ENCODE measurements at regions not wholly inside any gene's neighbourhood (a gene's known extent, or its start where the extent isn't known, plus 50 kb on each side); places are given as distances from the start of the nearest gene placed in this dataset.

DNA sequence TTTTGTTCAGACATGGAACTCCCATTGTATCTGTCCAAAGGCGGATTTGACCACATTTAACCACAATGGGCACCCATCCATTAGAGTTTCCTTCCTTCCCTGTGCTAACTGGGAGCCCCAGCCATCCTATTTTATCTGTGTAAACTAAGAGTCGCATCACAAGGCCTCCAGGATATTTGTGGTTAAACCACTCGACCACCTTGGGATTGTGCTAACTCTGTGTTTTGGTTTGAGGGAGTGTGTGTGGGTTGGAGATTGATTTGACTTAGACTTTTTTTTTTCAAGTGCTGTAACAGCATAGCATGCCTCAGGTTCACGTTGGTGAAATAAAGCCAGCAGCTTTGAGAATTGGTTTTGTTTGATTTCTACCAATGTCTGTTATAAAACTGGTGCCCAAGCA lies 100.4 kb upstream of the TP63 start:
- Histone ChIP-seq H3K4me3 (ENCODE audit: low read depth, low read length) (no peak overlapping the region), H3K27me3 (ENCODE audit: control insufficient read depth, insufficient read depth, low read length) (no peaks in the 10 kb centered on the region), H3K4me1 (ENCODE audit: control insufficient read depth, insufficient read depth, low read length) (no peaks in the 10 kb centered on the region), H3K36me3 (ENCODE audit: control insufficient read depth, insufficient read depth, low read length) (no peaks in the 10 kb centered on the region), H3K27ac (ENCODE audit: low read depth, low read length) (no peak overlapping the region), H3K9me3 (ENCODE audit: control insufficient read depth, insufficient read depth, low read length) (no peaks in the 10 kb centered on the region)
- WGBS (ENCODE audit: insufficient coverage) = 73% methylated on average over 3 of the region's 4 CpGs
- no peak for DNase-seq (ENCODE audit: low read depth in 4 of 6, low spot score in 6 of 6)

DNA sequence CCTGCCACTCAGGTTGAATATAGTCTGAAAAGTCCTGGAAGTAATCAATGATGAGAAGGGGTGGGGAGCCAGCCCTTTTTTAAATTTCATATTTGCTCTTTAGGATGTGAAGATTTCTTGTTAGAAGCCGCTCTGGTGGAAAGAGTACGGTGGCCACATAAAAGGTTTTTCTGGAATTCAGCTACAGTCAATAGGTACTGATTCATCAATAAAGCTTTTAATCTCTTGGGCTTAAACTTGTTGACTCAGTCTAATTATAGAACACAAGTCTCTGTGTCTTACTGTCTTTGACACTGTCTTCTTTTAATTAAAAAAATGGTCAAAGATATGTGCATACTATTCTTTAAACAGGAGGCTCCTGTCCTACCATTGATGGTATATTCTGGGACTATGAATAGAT lies 99.9 kb upstream of the TP63 start:
- H3K36me3 ChIP-seq (ENCODE audit: control insufficient read depth, insufficient read depth, low read length) = no peaks in the 10 kb centered on the region
- no peaks in the 10 kb centered on the region for H3K4me1 ChIP-seq (ENCODE audit: control insufficient read depth, insufficient read depth, low read length)
- DNase-seq (ENCODE audit: low read depth in 4 of 6, low spot score in 6 of 6) = no peak
- no peak overlapping the region for H3K4me3 ChIP-seq (ENCODE audit: low read depth, low read length)
- no CpG with 5 or more reads among the region's 2 CpGs for WGBS (ENCODE audit: insufficient coverage)
- no peak overlapping the region for H3K27ac ChIP-seq (ENCODE audit: low read depth, low read length)
- no peaks in the 10 kb centered on the region for H3K27me3 ChIP-seq (ENCODE audit: control insufficient read depth, insufficient read depth, low read length)
- H3K9me3 ChIP-seq (ENCODE audit: control insufficient read depth, insufficient read depth, low read length) = no peaks in the 10 kb centered on the region

DNA sequence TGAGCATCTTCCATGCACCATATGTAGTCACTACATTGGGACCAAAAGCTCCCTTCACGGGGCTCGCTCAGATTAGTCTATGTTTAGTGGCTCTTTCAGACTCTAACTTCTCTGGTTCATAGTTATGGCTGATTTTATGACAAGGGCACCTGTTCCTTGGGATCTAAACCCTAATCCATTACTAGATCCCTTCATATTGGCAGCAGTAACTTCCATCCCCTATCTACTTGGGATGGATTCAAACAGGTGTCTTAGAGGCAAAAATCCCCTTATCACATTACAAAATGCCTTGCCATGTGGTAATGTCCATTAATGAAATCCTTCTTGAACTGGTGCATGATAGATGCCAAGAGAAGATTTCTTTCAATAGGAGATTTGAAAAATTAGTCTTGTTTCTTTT lies 96.7 kb upstream of the TP63 start:
- Histone ChIP-seq H3K36me3 (ENCODE audit: control insufficient read depth, insufficient read depth, low read length) (no peaks in the 10 kb centered on the region), H3K4me3 (ENCODE audit: low read depth, low read length) (no peak overlapping the region), H3K27ac (ENCODE audit: low read depth, low read length) (no peak overlapping the region), H3K9me3 (ENCODE audit: control insufficient read depth, insufficient read depth, low read length) (no peaks in the 10 kb centered on the region), H3K4me1 (ENCODE audit: control insufficient read depth, insufficient read depth, low read length) (no peaks in the 10 kb centered on the region), H3K27me3 (ENCODE audit: control insufficient read depth, insufficient read depth, low read length) (no peaks in the 10 kb centered on the region)
- DNase-seq (ENCODE audit: low read depth in 4 of 6, low spot score in 6 of 6) = no peak
- WGBS (ENCODE audit: insufficient coverage) = no CpG with 5 or more reads among the region's 2 CpGs

GRCh38 chr3:189537135-189537534 lies 94.1 kb upstream of the TP63 start:
- H3K36me3 ChIP-seq (ENCODE audit: control insufficient read depth, insufficient read depth, low read length) = no peaks in the 10 kb centered on the region
- no peak overlapping the region for H3K27ac ChIP-seq (ENCODE audit: low read depth, low read length)
- H3K4me1 ChIP-seq (ENCODE audit: control insufficient read depth, insufficient read depth, low read length) = no peaks in the 10 kb centered on the region
- H3K27me3 ChIP-seq (ENCODE audit: control insufficient read depth, insufficient read depth, low read length) = no peaks in the 10 kb centered on the region
- H3K9me3 ChIP-seq (ENCODE audit: control insufficient read depth, insufficient read depth, low read length) = no peaks in the 10 kb centered on the region
- no peak for DNase-seq (ENCODE audit: low read depth in 4 of 6, low spot score in 6 of 6)
- no peak overlapping the region for H3K4me3 ChIP-seq (ENCODE audit: low read depth, low read length)
- WGBS (ENCODE audit: insufficient coverage) = no CpG with 5 or more reads among the region's 1 CpG

- H3K27ac ChIP-seq (ENCODE audit: low read depth, low read length) = no peak overlapping the region
- H3K27me3 ChIP-seq (ENCODE audit: control insufficient read depth, insufficient read depth, low read length) = no peaks in the 10 kb centered on the region
- no peaks in the 10 kb centered on the region for H3K4me1 ChIP-seq (ENCODE audit: control insufficient read depth, insufficient read depth, low read length)
- no peak for DNase-seq (ENCODE audit: low read depth in 4 of 6, low spot score in 6 of 6)
- H3K4me3 ChIP-seq (ENCODE audit: low read depth, low read length) = no peak overlapping the region
- H3K9me3 ChIP-seq (ENCODE audit: control insufficient read depth, insufficient read depth, low read length) = no peaks in the 10 kb centered on the region
- no peaks in the 10 kb centered on the region for H3K36me3 ChIP-seq (ENCODE audit: control insufficient read depth, insufficient read depth, low read length)
Observed at GRCh38 chr3:189547448-189547847, 83.7 kb upstream of the TP63 start.

DNA sequence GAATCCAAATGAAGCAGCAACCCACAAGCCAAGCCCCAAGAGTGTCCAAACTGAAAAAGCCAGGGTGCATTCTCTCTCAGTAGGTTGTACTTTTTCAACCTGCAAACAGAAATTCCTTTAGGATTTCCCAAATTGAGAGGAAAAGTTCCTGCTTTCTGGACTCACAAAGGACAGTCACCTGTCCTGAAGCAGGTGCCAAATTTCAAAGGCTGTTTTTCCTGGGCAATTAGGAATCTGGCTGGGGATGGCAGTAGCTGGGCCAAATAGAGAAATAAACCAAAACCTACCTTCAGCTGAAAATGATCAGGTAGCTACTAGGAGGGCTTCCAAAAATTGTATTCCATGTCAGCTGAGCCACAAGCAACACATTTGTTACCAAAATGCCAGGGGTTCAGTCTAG lies 83.1 kb upstream of the TP63 start:
- Histone ChIP-seq H3K9me3 (ENCODE audit: control insufficient read depth, insufficient read depth, low read length) (no peaks in the 10 kb centered on the region), H3K27me3 (ENCODE audit: control insufficient read depth, insufficient read depth, low read length) (no peaks in the 10 kb centered on the region), H3K27ac (ENCODE audit: low read depth, low read length) (no peak overlapping the region), H3K4me3 (ENCODE audit: low read depth, low read length) (no peak overlapping the region), H3K36me3 (ENCODE audit: control insufficient read depth, insufficient read depth, low read length) (no peaks in the 10 kb centered on the region), H3K4me1 (ENCODE audit: control insufficient read depth, insufficient read depth, low read length) (no peaks in the 10 kb centered on the region)
- DNase-seq (ENCODE audit: low read depth in 4 of 6, low spot score in 6 of 6) = no peak

DNA sequence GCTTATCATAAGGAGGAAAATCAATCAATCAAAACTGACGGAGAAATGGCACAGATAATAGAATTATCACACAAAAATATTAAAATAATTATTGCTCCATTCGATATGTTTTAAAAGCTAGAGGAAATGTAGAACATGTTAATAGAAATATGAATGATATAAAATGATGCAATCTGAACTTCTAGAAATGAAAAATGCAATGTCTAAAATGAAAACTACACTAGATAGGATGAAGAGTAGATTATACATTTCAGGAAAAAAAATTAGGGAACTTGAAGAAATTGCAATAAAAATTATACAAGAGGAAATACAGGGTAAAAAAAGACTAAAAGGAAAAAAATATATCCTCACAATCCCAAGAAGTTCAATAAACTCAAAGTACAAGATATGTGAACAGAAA lies 80.2 kb upstream of the TP63 start:
- WGBS (ENCODE audit: insufficient coverage) = no CpG with 5 or more reads among the region's 2 CpGs
- Histone ChIP-seq H3K27ac (ENCODE audit: low read depth, low read length) (no peak overlapping the region), H3K36me3 (ENCODE audit: control insufficient read depth, insufficient read depth, low read length) (peaks cover 3% of the 10 kb centered on the region), H3K4me3 (ENCODE audit: low read depth, low read length) (no peak overlapping the region), H3K27me3 (ENCODE audit: control insufficient read depth, insufficient read depth, low read length) (no peaks in the 10 kb centered on the region), H3K9me3 (ENCODE audit: control insufficient read depth, insufficient read depth, low read length) (no peaks in the 10 kb centered on the region), H3K4me1 (ENCODE audit: control insufficient read depth, insufficient read depth, low read length) (no peaks in the 10 kb centered on the region)
- DNase-seq (ENCODE audit: low read depth in 4 of 6, low spot score in 6 of 6) = no peak

DNA sequence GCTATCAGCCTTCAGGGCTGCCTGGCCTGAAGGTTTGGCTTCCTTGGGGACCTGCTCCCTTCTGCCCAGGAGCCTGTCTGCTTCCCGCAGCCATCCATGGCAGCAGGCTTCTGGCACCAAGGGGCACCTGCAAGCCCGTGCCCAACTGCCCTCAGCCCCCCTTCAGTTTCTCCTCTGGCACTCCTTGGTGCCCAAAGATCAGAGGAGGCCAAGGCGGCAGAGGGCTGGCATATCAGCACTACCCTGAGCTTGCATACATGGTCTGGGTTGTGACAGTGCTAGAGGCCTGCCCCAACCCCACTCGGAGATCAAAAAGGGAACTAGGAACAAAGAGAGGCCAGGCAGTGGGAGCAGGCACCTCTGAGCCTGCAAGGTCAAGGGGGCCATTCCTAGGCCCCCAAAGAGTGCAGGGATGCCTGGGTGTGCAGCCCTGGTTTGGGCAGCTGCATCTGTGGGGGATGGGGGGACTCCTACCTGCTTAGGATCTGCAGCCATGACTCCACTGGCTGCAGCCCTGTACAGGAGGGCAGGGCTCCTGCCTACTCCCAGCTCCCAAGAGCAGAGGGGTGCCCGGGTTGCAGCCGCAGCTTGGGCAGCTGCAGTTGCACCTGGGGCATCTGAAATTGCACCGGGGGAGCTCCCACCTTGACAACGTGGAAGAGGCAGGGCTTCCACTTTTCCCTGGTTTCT lies 76.2 kb upstream of the TP63 start:
- Histone ChIP-seq H3K9me3 (ENCODE audit: control insufficient read depth, insufficient read depth, low read length) (no peaks in the 10 kb centered on the region), H3K4me3 (ENCODE audit: low read depth, low read length) (no peak overlapping the region), H3K27ac (ENCODE audit: low read depth, low read length) (no peak overlapping the region), H3K36me3 (ENCODE audit: control insufficient read depth, insufficient read depth, low read length) (peaks cover 3% of the 10 kb centered on the region), H3K4me1 (ENCODE audit: control insufficient read depth, insufficient read depth, low read length) (no peaks in the 10 kb centered on the region), H3K27me3 (ENCODE audit: control insufficient read depth, insufficient read depth, low read length) (no peaks in the 10 kb centered on the region)
- DNase-seq (ENCODE audit: low read depth in 4 of 6, low spot score in 6 of 6) = no peak
- 64% methylated on average over 8 of the region's 8 CpGs for WGBS (ENCODE audit: insufficient coverage)

GRCh38 chr3:189555558-189555881 lies 75.7 kb upstream of the TP63 start:
- H3K27ac ChIP-seq (ENCODE audit: low read depth, low read length) = no peak overlapping the region
- no peak for DNase-seq (ENCODE audit: low read depth in 4 of 6, low spot score in 6 of 6)
- H3K27me3 ChIP-seq (ENCODE audit: control insufficient read depth, insufficient read depth, low read length) = no peaks in the 10 kb centered on the region
- H3K36me3 ChIP-seq (ENCODE audit: control insufficient read depth, insufficient read depth, low read length) = peaks cover 3% of the 10 kb centered on the region
- no peaks in the 10 kb centered on the region for H3K4me1 ChIP-seq (ENCODE audit: control insufficient read depth, insufficient read depth, low read length)
- H3K9me3 ChIP-seq (ENCODE audit: control insufficient read depth, insufficient read depth, low read length) = no peaks in the 10 kb centered on the region
- no peak overlapping the region for H3K4me3 ChIP-seq (ENCODE audit: low read depth, low read length)
- WGBS (ENCODE audit: insufficient coverage) = no CpG with 5 or more reads among the region's 1 CpG

DNA sequence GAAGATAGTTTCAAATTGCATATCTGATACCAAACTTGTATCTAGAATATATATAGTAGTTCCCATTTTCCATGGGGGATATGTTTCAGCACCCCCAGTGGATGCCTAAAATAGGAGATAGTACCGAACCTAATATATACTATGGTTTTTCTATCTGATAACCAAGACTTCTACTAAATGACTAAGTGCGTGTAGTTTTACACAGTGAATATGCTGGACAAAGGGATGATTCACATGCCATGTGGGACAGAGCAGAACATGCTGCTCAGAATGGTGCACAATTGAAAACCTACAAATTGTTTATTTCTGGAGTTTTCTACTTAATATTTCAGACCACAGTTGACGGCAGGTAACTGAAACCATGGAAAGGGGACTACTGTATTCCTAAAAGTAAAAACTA lies 73.4 kb upstream of the TP63 start:
- WGBS (ENCODE audit: insufficient coverage) = no CpG with 5 or more reads among the region's 3 CpGs
- Histone ChIP-seq H3K4me1 (ENCODE audit: control insufficient read depth, insufficient read depth, low read length) (no peaks in the 10 kb centered on the region), H3K9me3 (ENCODE audit: control insufficient read depth, insufficient read depth, low read length) (no peaks in the 10 kb centered on the region), H3K4me3 (ENCODE audit: low read depth, low read length) (no peak overlapping the region), H3K27me3 (ENCODE audit: control insufficient read depth, insufficient read depth, low read length) (no peaks in the 10 kb centered on the region), H3K27ac (ENCODE audit: low read depth, low read length) (no peak overlapping the region), H3K36me3 (ENCODE audit: control insufficient read depth, insufficient read depth, low read length) (peaks cover 3% of the 10 kb centered on the region)
- DNase-seq (ENCODE audit: low read depth in 4 of 6, low spot score in 6 of 6) = no peak
